ENCODE measurements at regions not wholly inside any gene's neighbourhood (a gene's known extent, or its start where the extent isn't known, plus 50 kb on each side); places are given as distances from the start of the nearest gene placed in this dataset.
A peak's percentile ranks its signal among the peaks of the same experiment; 100 is the strongest.

- Histone ChIP-seq H3K79me2 (replicated peaks; ENCODE audit: insufficient read depth) (no peaks in the 10 kb centered on the region), H3K4me1 (ENCODE audit: insufficient read depth) (peaks cover 9% of the 10 kb centered on the region; the same call in 1 of the 2 replicates), H3K27me3 (ENCODE audit: insufficient read depth) (no peaks in the 10 kb centered on the region), H3F3A (replicated peaks; ENCODE audit: low read depth) (no peaks in the 10 kb centered on the region), H3K36me3 (ENCODE audit: insufficient read depth) (no peaks in the 10 kb centered on the region), H3K27ac (ENCODE audit: low read depth) (no peak overlapping the region), H3K4me3 (no peak overlapping the region), H3K9me2 (ENCODE audit: insufficient read depth) (peaks cover 6% of the 10 kb centered on the region; the same call in 1 of the 2 replicates), H2AFZ (peak overlapping the region; percentile 53; the same call in 1 of the 2 replicates), H3K4me2 (no peak overlapping the region), H4K20me1 (replicated peaks; ENCODE audit: insufficient read depth) (no peaks in the 10 kb centered on the region)
- no peaks in the 10 kb centered on the region for H3K9me3 Mint-ChIP-seq
- H3K27ac Mint-ChIP-seq, result no peak overlapping the region
- H3K36me3 Mint-ChIP-seq (ENCODE audit: low read depth), result no peaks in the 10 kb centered on the region
- H3K27me3 Mint-ChIP-seq (ENCODE audit: insufficient read depth, low read depth, poor library complexity), result no peaks in the 10 kb centered on the region
- TF ChIP-seq EZH2phosphoT487 (IDR thresholded peaks at IDR 0.05; ENCODE audit: unreplicated experiment) (no peak), CREB1 (CRISPR knock-in tag; IDR thresholded peaks at IDR 0.05; ENCODE audit: low read depth) (no peak), ZNF462 (CRISPR knock-in tag; IDR thresholded peaks at IDR 0.05) (no peak), ZNF114 (CRISPR knock-in tag; IDR thresholded peaks at IDR 0.05) (no peak), JUNB (IDR thresholded peaks at IDR 0.05; ENCODE audit: unreplicated experiment) (no peak), ZNF331 (CRISPR knock-in tag; IDR thresholded peaks at IDR 0.05; ENCODE audit: low read depth) (no peak), CTCF (conservative IDR thresholded peaks at IDR 0.05; ENCODE audit: low read depth in 2 of 2) (no peak), ETS1 (IDR thresholded peaks at IDR 0.05) (no peak), POLR2AphosphoS5 (IDR thresholded peaks at IDR 0.05; ENCODE audit: low read depth) (no peak), NANOG (IDR thresholded peaks at IDR 0.05; ENCODE audit: borderline replicate concordance) (no peak), REST (IDR thresholded peaks at IDR 0.05; ENCODE audit: unreplicated experiment) (no peak), EZH2 (IDR thresholded peaks at IDR 0.05; ENCODE audit: low read depth, unreplicated experiment) (no peak), STAT1 (IDR thresholded peaks at IDR 0.05; ENCODE audit: unreplicated experiment) (no peak)
- H3K4me3 Mint-ChIP-seq, result no peak overlapping the region
- peaks cover 13% of the 10 kb centered on the region; the same call in 2 of the 3 replicates for H3K4me1 Mint-ChIP-seq
- no peak for DNase-seq (ENCODE audit: low spot score)
- ATAC-seq, result no peak
Measured at GRCh38 chr15:60162968-60163355, 158.9 kb downstream of the FOXB1 start.
